HG02870 (cell line): ENCODE measurements at regions not wholly inside any gene's neighbourhood (a gene's known extent, or its start where the extent isn't known, plus 50 kb on each side); places are given as distances from the start of the nearest gene placed in this dataset.

Experiments
- ATAC-seq: cut with Tn5 transposase; IDR thresholded peaks from one replicate; pipeline ENCODE4 v1.9.1; 2021; ENCODE audit warnings: mild to moderate bottlenecking, moderate library complexity; ENCODE audit not compliant: unreplicated experiment

GRCh38 chr5:17888155-17888554 lies 253.9 kb downstream of the TAF11L14 start:
- ATAC-seq, result no peak

- ATAC-seq, result no peak
Observed at GRCh38 chr5:17890501-17890900, 256.2 kb downstream of the TAF11L14 start.

GRCh38 chr5:17891881-17892280 lies 257.6 kb downstream of the TAF11L14 start:
- ATAC-seq, result no peak

GRCh38 chr5:17893026-17893635 lies 258.9 kb downstream of the TAF11L14 start:
- no peak for ATAC-seq

- no peak for ATAC-seq
Observed at GRCh38 chr5:17895288-17896033, 261.2 kb downstream of the TAF11L14 start.

- no peak for ATAC-seq
Observed at GRCh38 chr5:17896605-17897004, 262.3 kb downstream of the TAF11L14 start.

GRCh38 chr5:17897776-17898175 lies 263.5 kb downstream of the TAF11L14 start:
- ATAC-seq, result no peak

GRCh38 chr5:17898766-17899165 lies 264.5 kb downstream of the TAF11L14 start:
- ATAC-seq, result no peak

GRCh38 chr5:17907094-17907493 lies 272.8 kb downstream of the TAF11L14 start:
- peak; percentile 64 for ATAC-seq

GRCh38 chr5:17910318-17910717 lies 276.1 kb downstream of the TAF11L14 start:
- peak; percentile 60 for ATAC-seq

GRCh38 chr5:17912794-17913193 lies 278.5 kb downstream of the TAF11L14 start:
- ATAC-seq, result peak; percentile 49

- no peak for ATAC-seq
Observed at GRCh38 chr5:17916446-17916845, 282.2 kb downstream of the TAF11L14 start.

- no peak for ATAC-seq
Observed at GRCh38 chr5:17917465-17917864, 283.2 kb downstream of the TAF11L14 start.

- no peak for ATAC-seq
Observed at GRCh38 chr5:17918373-17919104, 284.3 kb downstream of the TAF11L14 start.

GRCh38 chr5:17925276-17925675 lies 291.0 kb downstream of the TAF11L14 start:
- ATAC-seq, result no peak

- ATAC-seq, result no peak
Observed at GRCh38 chr5:17928581-17928981, 294.3 kb downstream of the TAF11L14 start.

GRCh38 chr5:17929171-17929570 lies 294.9 kb downstream of the TAF11L14 start:
- ATAC-seq, result no peak

GRCh38 chr5:17930346-17930745 lies 296.1 kb downstream of the TAF11L14 start:
- ATAC-seq, result no peak

- no peak for ATAC-seq
Observed at GRCh38 chr5:17944046-17944445, 309.8 kb downstream of the TAF11L14 start.

- ATAC-seq, result no peak
Observed at GRCh38 chr5:17947029-17947428, 312.8 kb downstream of the TAF11L14 start.

- ATAC-seq, result no peak
Observed at GRCh38 chr5:17951392-17952169, 317.3 kb downstream of the TAF11L14 start.
